CD4-positive, CD25-positive, alpha-beta regulatory T cell (primary cell): ENCODE measurements at regions not wholly inside any gene's neighbourhood (a gene's known extent, or its start where the extent isn't known, plus 50 kb on each side); places are given as distances from the start of the nearest gene placed in this dataset.

Experiments used
- ATAC-seq, 2 donors: fragments of 150-1000 bp; cut with Tn5 transposase; one replicate each; pipeline ENCODE4 v1.10.0; 2021; ENCODE audit warnings: low read depth in 2 of 2, moderate number of reproducible peaks in 2 of 2, moderate library complexity in 1 of 2
- DNase-seq, 3 donors: peaks; one replicate each; pipeline versions ENCODE4 v3.0.0 to v3.0.0-alpha.2; 2012 to 2022; ENCODE audit warnings: mixed read lengths in 1 of 3
- H3K27ac ChIP-seq: one replicate; pipeline ENCODE4 v1.7.0; 2013; ENCODE audit warnings: mild to moderate bottlenecking, low read length; ENCODE audit not compliant: insufficient read depth, poor library complexity, severe bottlenecking
- H3K27me3 ChIP-seq: one replicate; pipeline ENCODE4 v1.7.0; 2013; ENCODE audit warnings: low read length; ENCODE audit not compliant: control insufficient read depth, insufficient read depth
- H3K36me3 ChIP-seq: one replicate; pipeline ENCODE4 v1.7.0; 2013; ENCODE audit warnings: mild to moderate bottlenecking, low read length, moderate library complexity; ENCODE audit not compliant: control insufficient read depth, insufficient read depth
- H3K4me1 ChIP-seq: 2 replicates; pipeline ENCODE4 v1.7.0; 2013; ENCODE audit warnings: mild to moderate bottlenecking, low read length; ENCODE audit not compliant: insufficient read depth, control insufficient read depth, poor library complexity, severe bottlenecking
- H3K4me3 ChIP-seq: one replicate; pipeline ENCODE4 v1.7.0; 2013; ENCODE audit warnings: low read depth, mild to moderate bottlenecking, low read length, moderate library complexity
- H3K9me3 ChIP-seq, 2 experiments: 1 replicate in 1 of 2; 2 replicates in 1 of 2; pipeline ENCODE4 v1.7.0; 2013; ENCODE audit warnings: low read length in 2 of 2, mild to moderate bottlenecking in 1 of 2, moderate library complexity in 1 of 2; ENCODE audit not compliant: control insufficient read depth in 2 of 2
- H3K27ac Mint-ChIP-seq, 3 donors: one replicate each; pipeline ENCODE4 v1.8.0; 2020 to 2022; ENCODE audit warnings: mild to moderate bottlenecking in 3 of 3, mixed read lengths in 3 of 3, moderate library complexity in 2 of 3
- H3K27me3 Mint-ChIP-seq: one replicate; pipeline ENCODE4 v1.8.0; 2022; ENCODE audit warnings: mild to moderate bottlenecking, mixed read lengths
- H3K36me3 Mint-ChIP-seq: one replicate; pipeline ENCODE4 v1.8.0; 2020; ENCODE audit warnings: mixed read lengths
- H3K4me1 Mint-ChIP-seq, 4 donors: one replicate each; pipeline ENCODE4 v1.8.0; 2020 to 2022; ENCODE audit warnings: mixed read lengths in 4 of 4, mild to moderate bottlenecking in 1 of 4
- H3K4me3 Mint-ChIP-seq, 4 donors: one replicate each; pipeline ENCODE4 v1.8.0; 2020 to 2022; ENCODE audit warnings: mild to moderate bottlenecking in 4 of 4, mixed read lengths in 4 of 4, moderate library complexity in 3 of 4
- H3K9me3 Mint-ChIP-seq, 7 donors: one replicate each; pipeline ENCODE4 v1.8.0; 2020 to 2022; ENCODE audit warnings: mixed read lengths in 7 of 7, mild to moderate bottlenecking in 3 of 7, moderate library complexity in 2 of 7

GRCh38 chr1:17927952-17928351, 172.8 kb downstream of the ACTL8 start:
- ATAC-seq, result no peak
- Mint-ChIP-seq H3K4me1 (no peaks in the 10 kb centered on the region), H3K4me3 (no peak overlapping the region), H3K9me3 (no peaks in the 10 kb centered on the region), H3K27ac (no peak overlapping the region), H3K36me3 (no peaks in the 10 kb centered on the region), H3K27me3 (no peaks in the 10 kb centered on the region)
- H3K4me3 ChIP-seq, result no peak overlapping the region
- no peaks in the 10 kb centered on the region for H3K27me3 ChIP-seq
- DNase-seq, result no peak
- no peaks in the 10 kb centered on the region for H3K4me1 ChIP-seq
- H3K27ac ChIP-seq, result no peak overlapping the region
- H3K36me3 ChIP-seq, result no peaks in the 10 kb centered on the region
- no peaks in the 10 kb centered on the region for H3K9me3 ChIP-seq

- no peak overlapping the region for H3K4me3 ChIP-seq
- H3K27ac ChIP-seq, result no peak overlapping the region
- ATAC-seq (no peak), DNase-seq (no peak)
- no peaks in the 10 kb centered on the region for H3K4me1 Mint-ChIP-seq
- H3K4me3 Mint-ChIP-seq, result no peak overlapping the region
- no peaks in the 10 kb centered on the region for H3K36me3 Mint-ChIP-seq
- no peaks in the 10 kb centered on the region for H3K36me3 ChIP-seq
- H3K9me3 Mint-ChIP-seq, result no peaks in the 10 kb centered on the region
- H3K27me3 ChIP-seq, result no peaks in the 10 kb centered on the region
- no peak overlapping the region for H3K27ac Mint-ChIP-seq
- H3K9me3 ChIP-seq, result no peaks in the 10 kb centered on the region
- no peaks in the 10 kb centered on the region for H3K27me3 Mint-ChIP-seq
- H3K4me1 ChIP-seq, result no peaks in the 10 kb centered on the region
Observed at GRCh38 chr1:17929224-17929623, 174.1 kb downstream of the ACTL8 start.

DNA sequence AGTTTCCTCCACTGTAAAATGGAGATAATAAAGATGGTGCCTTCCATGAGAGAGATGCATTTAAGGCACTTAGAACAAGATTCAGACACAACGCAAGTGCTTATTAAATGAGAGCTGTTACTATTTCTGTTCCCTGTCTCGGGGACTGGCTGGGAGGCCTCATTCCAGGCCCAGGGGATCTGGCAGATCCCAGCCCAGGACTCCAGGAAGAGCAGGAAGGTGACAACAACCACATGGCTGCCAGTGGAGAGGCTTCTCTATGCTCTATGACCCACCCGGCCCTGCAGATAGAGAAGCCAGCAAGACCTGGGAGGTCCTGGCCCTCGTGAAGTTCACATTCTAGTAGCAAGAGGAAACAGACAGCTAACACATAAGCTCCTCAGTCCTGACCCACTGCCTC, 175.5 kb downstream of the ACTL8 start:
- no peaks in the 10 kb centered on the region for H3K36me3 ChIP-seq
- no peaks in the 10 kb centered on the region for H3K9me3 ChIP-seq
- H3K36me3 Mint-ChIP-seq, result no peaks in the 10 kb centered on the region
- H3K27ac Mint-ChIP-seq, result no peak overlapping the region
- no peak overlapping the region for H3K4me3 ChIP-seq
- peaks cover 0 to under 1% (median 0%) of the 10 kb centered on the region in 7 donors for H3K9me3 Mint-ChIP-seq
- no peak overlapping the region for H3K27ac ChIP-seq
- H3K27me3 Mint-ChIP-seq, result no peaks in the 10 kb centered on the region
- DNase-seq (no peak), ATAC-seq (no peak)
- no peaks in the 10 kb centered on the region for H3K27me3 ChIP-seq
- H3K4me3 Mint-ChIP-seq, result no peak overlapping the region
- H3K4me1 ChIP-seq, result no peaks in the 10 kb centered on the region
- no peaks in the 10 kb centered on the region for H3K4me1 Mint-ChIP-seq

GRCh38 chr1:17932164-17932563, 175.4 kb upstream of the IGSF21 start:
- no peak overlapping the region for H3K4me3 Mint-ChIP-seq
- H3K36me3 Mint-ChIP-seq, result no peaks in the 10 kb centered on the region
- no peaks in the 10 kb centered on the region for H3K9me3 ChIP-seq
- no peak overlapping the region for H3K27ac ChIP-seq
- H3K27ac Mint-ChIP-seq, result no peak overlapping the region
- H3K4me1 ChIP-seq, result no peaks in the 10 kb centered on the region
- H3K4me3 ChIP-seq, result no peak overlapping the region
- no peak for DNase-seq
- no peaks in the 10 kb centered on the region for H3K36me3 ChIP-seq
- peaks cover 0 to 3% (median 0%) of the 10 kb centered on the region in 7 donors for H3K9me3 Mint-ChIP-seq
- no peaks in the 10 kb centered on the region for H3K27me3 ChIP-seq
- H3K27me3 Mint-ChIP-seq, result no peaks in the 10 kb centered on the region
- no peaks in the 10 kb centered on the region for H3K4me1 Mint-ChIP-seq
- ATAC-seq, result no peak

DNA sequence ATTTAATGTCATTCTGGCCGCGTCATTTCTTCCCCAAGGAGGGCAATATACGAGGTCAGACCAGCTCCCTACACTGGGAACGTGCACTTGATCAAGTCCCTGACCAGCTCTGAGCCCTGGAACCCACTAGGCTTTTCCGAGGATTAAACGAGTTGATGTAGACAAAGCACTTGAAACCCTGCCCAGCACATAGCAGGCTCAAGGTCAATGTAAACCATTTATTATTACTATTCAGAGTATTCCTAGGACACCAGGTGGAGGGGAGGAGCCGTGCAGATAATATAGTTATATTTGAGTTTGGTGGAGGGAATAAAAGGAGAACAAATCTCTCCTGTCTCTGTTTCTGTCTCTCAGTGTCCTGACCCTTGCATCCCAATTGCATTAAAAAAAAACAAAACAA, 174.1 kb upstream of the IGSF21 start:
- no peaks in the 10 kb centered on the region for H3K27me3 Mint-ChIP-seq
- H3K9me3 Mint-ChIP-seq, result peaks cover 0 to 3% (median 0%) of the 10 kb centered on the region in 7 donors
- DNase-seq (no peak), ATAC-seq (no peak)
- no peak overlapping the region for H3K4me3 ChIP-seq
- no peaks in the 10 kb centered on the region for H3K36me3 ChIP-seq
- H3K4me3 Mint-ChIP-seq, result no peak overlapping the region
- H3K36me3 Mint-ChIP-seq, result no peaks in the 10 kb centered on the region
- no peaks in the 10 kb centered on the region for H3K4me1 ChIP-seq
- H3K9me3 ChIP-seq, result no peaks in the 10 kb centered on the region
- H3K4me1 Mint-ChIP-seq, result no peaks in the 10 kb centered on the region
- no peak overlapping the region for H3K27ac ChIP-seq
- H3K27ac Mint-ChIP-seq, result no peak overlapping the region
- no peaks in the 10 kb centered on the region for H3K27me3 ChIP-seq

DNA sequence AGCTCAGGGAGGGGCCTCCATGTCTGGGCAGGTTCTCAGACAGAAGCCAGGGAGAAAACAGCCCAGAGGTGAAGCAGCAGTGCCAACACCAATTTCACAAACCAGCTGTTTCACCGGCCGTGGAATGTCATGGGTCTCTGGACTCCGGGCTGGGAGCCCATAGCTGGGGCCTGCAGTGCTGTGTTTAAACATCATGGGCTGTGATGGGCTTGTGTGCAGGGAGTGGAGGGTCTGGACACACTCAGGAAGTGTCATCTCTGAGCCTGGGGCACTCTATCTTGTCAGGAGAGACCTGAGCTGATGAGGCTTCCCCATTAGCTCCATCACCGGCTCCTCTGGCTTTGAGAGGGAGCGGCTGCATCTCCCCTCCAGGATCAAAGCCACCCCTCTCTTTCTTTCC, 173.6 kb upstream of the IGSF21 start:
- no peaks in the 10 kb centered on the region for H3K4me1 ChIP-seq
- Mint-ChIP-seq H3K27ac (no peak overlapping the region), H3K36me3 (no peaks in the 10 kb centered on the region), H3K27me3 (no peaks in the 10 kb centered on the region), H3K4me1 (no peaks in the 10 kb centered on the region), H3K9me3 (peaks cover 0 to 3% (median 0%) of the 10 kb centered on the region in 7 donors), H3K4me3 (no peak overlapping the region)
- no peak for DNase-seq
- ATAC-seq, result no peak
- H3K27ac ChIP-seq, result no peak overlapping the region
- H3K4me3 ChIP-seq, result no peak overlapping the region
- no peaks in the 10 kb centered on the region for H3K36me3 ChIP-seq
- H3K9me3 ChIP-seq, result no peaks in the 10 kb centered on the region
- no peaks in the 10 kb centered on the region for H3K27me3 ChIP-seq

- Histone ChIP-seq H3K9me3 (no peaks in the 10 kb centered on the region), H3K4me3 (no peak overlapping the region), H3K27ac (no peak overlapping the region), H3K27me3 (no peaks in the 10 kb centered on the region), H3K36me3 (no peaks in the 10 kb centered on the region), H3K4me1 (no peaks in the 10 kb centered on the region)
- Mint-ChIP-seq H3K36me3 (no peaks in the 10 kb centered on the region), H3K27me3 (no peaks in the 10 kb centered on the region), H3K4me1 (no peaks in the 10 kb centered on the region), H3K9me3 (peaks cover 0 to 3% (median 0%) of the 10 kb centered on the region in 7 donors), H3K4me3 (no peak overlapping the region), H3K27ac (no peak overlapping the region)
- no peak for ATAC-seq
- no peak for DNase-seq
Observed at GRCh38 chr1:17935230-17935629, 172.4 kb upstream of the IGSF21 start.

DNA sequence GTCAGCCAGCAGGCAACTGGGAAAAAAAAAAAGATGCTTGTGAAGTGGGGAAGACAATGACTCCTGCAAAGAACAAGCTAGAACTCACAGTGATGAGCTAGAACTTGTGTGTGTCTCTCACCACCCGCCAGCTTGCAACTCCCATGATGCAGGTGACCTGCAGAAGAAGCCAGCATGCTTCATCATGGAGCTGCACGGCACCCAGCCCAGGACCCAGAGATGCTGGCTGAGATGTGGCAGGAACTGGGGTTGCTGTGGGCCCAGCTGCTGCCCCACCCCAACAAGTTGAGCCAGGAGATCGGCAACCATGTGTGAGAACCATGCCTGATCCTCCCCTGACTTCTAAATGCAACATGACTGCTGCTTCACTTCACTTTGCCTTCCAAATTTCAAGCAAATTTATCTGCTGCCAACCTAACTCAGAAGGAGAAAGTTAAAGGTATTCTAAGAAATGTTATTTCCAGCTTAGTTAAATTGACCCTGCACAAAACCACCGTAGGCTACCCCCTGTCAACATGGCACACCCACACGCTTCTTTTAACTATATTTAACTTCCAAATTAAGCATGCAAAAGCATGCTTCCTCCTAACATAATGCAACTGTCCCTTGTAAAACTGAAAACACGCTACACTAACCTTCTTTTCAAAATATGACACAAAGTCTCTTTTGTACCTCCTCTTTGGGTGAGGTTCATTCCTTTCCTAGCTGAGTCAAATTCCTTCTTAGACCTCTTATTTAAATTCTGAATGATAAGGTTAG, 166.0 kb upstream of the IGSF21 start:
- H3K4me1 ChIP-seq, result no peaks in the 10 kb centered on the region
- H3K27ac ChIP-seq, result no peak overlapping the region
- H3K4me3 Mint-ChIP-seq, result no peak overlapping the region
- ATAC-seq (no peak), DNase-seq (no peak)
- no peak overlapping the region for H3K4me3 ChIP-seq
- H3K27me3 Mint-ChIP-seq, result peaks cover 5% of the 10 kb centered on the region
- H3K27me3 ChIP-seq, result no peaks in the 10 kb centered on the region
- H3K36me3 ChIP-seq, result no peaks in the 10 kb centered on the region
- no peaks in the 10 kb centered on the region for H3K9me3 ChIP-seq
- no peaks in the 10 kb centered on the region for H3K36me3 Mint-ChIP-seq
- no peaks in the 10 kb centered on the region for H3K4me1 Mint-ChIP-seq
- H3K27ac Mint-ChIP-seq, result no peak overlapping the region
- H3K9me3 Mint-ChIP-seq, result peaks cover 0 to 2% (median 0%) of the 10 kb centered on the region in 7 donors
